SK-N-SH (cell line): ENCODE measurements at regions not wholly inside any gene's neighbourhood (a gene's known extent, or its start where the extent isn't known, plus 50 kb on each side); places are given as distances from the start of the nearest gene placed in this dataset.

Experiments used
- CTCF ChIA-PET: fragments of 300-600, 350-600 bp; formaldehyde crosslinking; extraction: SDS; loops from one replicate; lab custom pipeline; 2021; lab: Yijun Ruan, JAX
- POLR2A ChIA-PET: fragments of 350-600 bp; sonication (Branson Sonifier 250); formaldehyde crosslinking; extraction: SDS; loops from one replicate; lab custom pipeline; 2020; ENCODE audit warnings: antibody characterized with exemption, inconsistent platforms; lab: Yijun Ruan, JAX
- DNase-seq: peaks from one replicate; pipeline ENCODE4 v3.0.0; 2012
- H2AFZ ChIP-seq: fragments of 200-600 bp; sonication (generic); 2 replicates; pipeline ENCODE4 v1.8.1; 2016; ENCODE audit warnings: antibody characterized with exemption, mild to moderate bottlenecking, low read depth
- H3F3A ChIP-seq: fragments of 200-600 bp; sonication (generic); replicated peaks from 2 replicates; pipeline ENCODE3; 2016; ENCODE audit warnings: antibody characterized with exemption, mild to moderate bottlenecking; ENCODE audit not compliant: insufficient read depth
- H3K27ac ChIP-seq, 2 experiments: fragments of 200-500 bp in 1 of 2; fragments of 200-600 bp in 1 of 2; sonication (Bioruptor generic) in 1 of 2; sonication (generic), shearing (Covaris generic) in 1 of 2; 2 replicates each; pipeline versions ENCODE4 v1.5.1 to v1.6.1; 2014 to 2016; ENCODE audit warnings: low read depth in 2 of 2, inconsistent platforms in 1 of 2, low read length in 1 of 2, mild to moderate bottlenecking in 1 of 2, mixed read lengths in 1 of 2
- H3K27me3 ChIP-seq: fragments of 200-600 bp; sonication (generic), shearing (Covaris generic); 2 replicates; pipeline ENCODE4 v1.6.1; 2016; ENCODE audit warnings: mixed run types; ENCODE audit not compliant: insufficient read depth
- H3K36me3 ChIP-seq, 2 experiments: fragments of 200-500 bp in 1 of 2; fragments of 200-600 bp in 1 of 2; sonication (Bioruptor generic) in 1 of 2; sonication (generic) in 1 of 2; replicated peaks in 1 of 2; 2 replicates each; pipeline versions ENCODE3 to v1.5.1; 2014 to 2016; ENCODE audit warnings: low read length in 1 of 2, mild to moderate bottlenecking in 1 of 2; ENCODE audit not compliant: insufficient read depth in 2 of 2, control insufficient read depth in 1 of 2
- H3K4me1 ChIP-seq, 2 experiments: fragments of 200-500 bp in 1 of 2; fragments of 200-600 bp in 1 of 2; sonication (Bioruptor generic) in 1 of 2; sonication (generic), shearing (Covaris generic) in 1 of 2; 2 replicates each; pipeline versions ENCODE4 v1.5.1 to v1.6.1; 2014 to 2016; ENCODE audit warnings: low read depth in 1 of 2, low read length in 1 of 2, mixed run types in 1 of 2; ENCODE audit not compliant: insufficient read depth in 2 of 2, control insufficient read depth in 1 of 2
- H3K4me2 ChIP-seq: fragments of 200-600 bp; sonication (generic), shearing (Covaris generic); 2 replicates; pipeline ENCODE4 v1.6.1; 2017; ENCODE audit warnings: mixed run types
- H3K4me3 ChIP-seq, 2 experiments: fragments of 200-500 bp in 1 of 2; fragments of 200-600 bp in 1 of 2; sonication (Bioruptor generic) in 1 of 2; sonication (generic), shearing (Covaris generic) in 1 of 2; 2 replicates each; pipeline versions ENCODE4 v1.5.1 to v1.8.1; 2014 to 2016; ENCODE audit warnings: low read depth in 2 of 2, inconsistent platforms in 1 of 2, low read length in 1 of 2, mild to moderate bottlenecking in 1 of 2, mixed read lengths in 1 of 2, moderate library complexity in 1 of 2
- H3K79me2 ChIP-seq: fragments of 200-600 bp; sonication (generic); 2 replicates; pipeline ENCODE4 v1.8.1; 2017; ENCODE audit warnings: mild to moderate bottlenecking; ENCODE audit not compliant: insufficient read depth
- H3K9ac ChIP-seq: fragments of 200-600 bp; sonication (generic); 2 replicates; pipeline ENCODE4 v1.6.1; 2017; ENCODE audit warnings: mixed run types
- H3K9me2 ChIP-seq: fragments of 200-600 bp; sonication (generic); 2 replicates; pipeline ENCODE4 v1.6.1; 2017; ENCODE audit warnings: mixed run types
- H3K9me3 ChIP-seq: fragments of 200-600 bp; sonication (generic); 2 replicates; pipeline ENCODE4 v1.6.1; 2017; ENCODE audit warnings: mixed run types, mild to moderate bottlenecking, moderate library complexity
- H4K20me1 ChIP-seq: fragments of 200-600 bp; sonication (generic); 2 replicates; pipeline ENCODE4 v1.6.1; 2017; ENCODE audit warnings: mild to moderate bottlenecking, mixed run types; ENCODE audit not compliant: insufficient read depth
- CHD2 ChIP-seq: fragments of 150-350 bp; IDR thresholded peaks from 2 replicates; pipeline ENCODE4 v1.6.1; 2018; ENCODE audit warnings: low read length; ENCODE audit not compliant: partially characterized antibody
- ELF1 ChIP-seq: IDR thresholded peaks from 2 replicates; pipeline ENCODE4 v1.4.0; 2012
- FOXM1 ChIP-seq: IDR thresholded peaks from 2 replicates; pipeline ENCODE4 v1.4.0; 2012; ENCODE audit warnings: low read depth, mild to moderate bottlenecking
- GATA2 ChIP-seq: sonication (generic); formaldehyde crosslinking; IDR thresholded peaks from 2 replicates; pipeline ENCODE4 v1.5.0; 2020; ENCODE audit warnings: mild to moderate bottlenecking, missing genetic modification reagents
- JUND ChIP-seq: IDR thresholded peaks from 2 replicates; pipeline ENCODE4 v1.4.0; 2012
- MEF2A ChIP-seq: IDR thresholded peaks from 2 replicates; pipeline ENCODE4 v1.4.0; 2012; ENCODE audit warnings: low read depth, borderline replicate concordance
- NFIC ChIP-seq: IDR thresholded peaks from 2 replicates; pipeline ENCODE4 v1.4.0; 2012; ENCODE audit warnings: borderline replicate concordance
- RAD21 ChIP-seq: IDR thresholded peaks from 2 replicates; pipeline ENCODE4 v1.6.1; 2012; ENCODE audit warnings: mild to moderate bottlenecking, low read length
- SMC3 ChIP-seq: IDR thresholded peaks from 2 replicates; pipeline ENCODE4 v1.6.1; 2012; ENCODE audit warnings: low read depth, low read length, improper control_type of control experiment
- TAF1 ChIP-seq: IDR thresholded peaks from 2 replicates; pipeline ENCODE4 v1.6.1; 2012; ENCODE audit warnings: low read depth, mild to moderate bottlenecking, low read length, moderate library complexity, borderline replicate concordance
- TCF12 ChIP-seq: IDR thresholded peaks from 2 replicates; pipeline ENCODE4 v1.4.0; 2012
- WGBS: methylation state at CpG from one replicate; pipeline ENCODE4 v1.1.6; 2017; ENCODE audit warnings: low lambda C conversion rate; 5-methylcytosine and 5-hydroxymethylcytosine counted together
- TF ChIP-seq, protein P1 (sequence below): IDR thresholded peaks from 2 replicates; pipeline ENCODE4 v1.4.0; 2012; ENCODE audit warnings: low read depth
- TF ChIP-seq, protein P2 (sequence below): IDR thresholded peaks from 2 replicates; pipeline ENCODE4 v1.4.0; 2012; ENCODE audit warnings: low read depth, borderline replicate concordance
- TF ChIP-seq, protein P3 (sequence below): fragments of 150-350 bp; IDR thresholded peaks from 2 replicates; pipeline ENCODE4 v1.6.1; 2017; ENCODE audit warnings: antibody characterized with exemption, low read length, low read depth, borderline replicate concordance
- TF ChIP-seq, protein P4 (sequence below): IDR thresholded peaks from 2 replicates; pipeline ENCODE4; 2012
- TF ChIP-seq, protein P5 (sequence below): fragments of 200-600 bp; sonication (generic); IDR thresholded peaks from 2 replicates; pipeline ENCODE4 v1.6.1; 2017; ENCODE audit warnings: antibody characterized with exemption, mild to moderate bottlenecking, moderate library complexity

DNA sequence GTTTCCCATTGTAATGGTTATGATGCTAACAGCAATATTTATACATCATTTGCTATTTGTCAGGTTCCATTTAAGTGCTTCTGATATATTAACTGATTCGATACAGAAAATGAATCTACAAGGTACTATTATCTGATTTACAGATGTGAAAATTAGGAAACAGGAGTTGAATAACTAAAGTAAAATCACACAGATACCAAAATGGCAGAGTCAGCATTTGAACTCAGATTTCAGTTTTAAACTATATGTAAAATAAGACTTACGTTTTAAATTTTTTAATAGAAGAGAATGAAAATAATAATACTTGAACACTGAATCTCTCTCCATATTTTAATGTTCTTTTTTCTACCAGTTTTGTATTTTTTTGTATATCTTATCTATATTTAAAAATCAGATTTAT is 313.2 kb downstream of the MDFIC start:
- Histone ChIP-seq H2AFZ (no peak overlapping the region), H3K4me2 (no peak overlapping the region), H3K9me2 (no peaks in the 10 kb centered on the region), H3F3A (peaks cover 22% of the 10 kb centered on the region), H3K4me1 (peaks cover 0 to 9% of the 10 kb centered on the region in 2 experiments; a peak in 3 of 4 replicates), H3K79me2 (no peaks in the 10 kb centered on the region), H4K20me1 (no peaks in the 10 kb centered on the region), H3K9me3 (no peaks in the 10 kb centered on the region), H3K4me3 (no peak overlapping the region), H3K36me3 (no peaks in the 10 kb centered on the region), H3K9ac (no peak overlapping the region), H3K27ac (no peak overlapping the region), H3K27me3 (no peaks in the 10 kb centered on the region)
- TF ChIP-seq, protein P1, sequence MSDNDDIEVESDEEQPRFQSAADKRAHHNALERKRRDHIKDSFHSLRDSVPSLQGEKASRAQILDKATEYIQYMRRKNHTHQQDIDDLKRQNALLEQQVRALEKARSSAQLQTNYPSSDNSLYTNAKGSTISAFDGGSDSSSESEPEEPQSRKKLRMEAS = no peak
- TF ChIP-seq, protein P2, sequence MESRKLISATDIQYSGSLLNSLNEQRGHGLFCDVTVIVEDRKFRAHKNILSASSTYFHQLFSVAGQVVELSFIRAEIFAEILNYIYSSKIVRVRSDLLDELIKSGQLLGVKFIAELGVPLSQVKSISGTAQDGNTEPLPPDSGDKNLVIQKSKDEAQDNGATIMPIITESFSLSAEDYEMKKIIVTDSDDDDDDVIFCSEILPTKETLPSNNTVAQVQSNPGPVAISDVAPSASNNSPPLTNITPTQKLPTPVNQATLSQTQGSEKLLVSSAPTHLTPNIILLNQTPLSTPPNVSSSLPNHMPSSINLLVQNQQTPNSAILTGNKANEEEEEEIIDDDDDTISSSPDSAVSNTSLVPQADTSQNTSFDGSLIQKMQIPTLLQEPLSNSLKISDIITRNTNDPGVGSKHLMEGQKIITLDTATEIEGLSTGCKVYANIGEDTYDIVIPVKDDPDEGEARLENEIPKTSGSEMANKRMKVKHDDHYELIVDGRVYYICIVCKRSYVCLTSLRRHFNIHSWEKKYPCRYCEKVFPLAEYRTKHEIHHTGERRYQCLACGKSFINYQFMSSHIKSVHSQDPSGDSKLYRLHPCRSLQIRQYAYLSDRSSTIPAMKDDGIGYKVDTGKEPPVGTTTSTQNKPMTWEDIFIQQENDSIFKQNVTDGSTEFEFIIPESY = no peak
- TF ChIP-seq SMC3 = no peak
- no peak for TF ChIP-seq ELF1
- TF ChIP-seq, protein P3, sequence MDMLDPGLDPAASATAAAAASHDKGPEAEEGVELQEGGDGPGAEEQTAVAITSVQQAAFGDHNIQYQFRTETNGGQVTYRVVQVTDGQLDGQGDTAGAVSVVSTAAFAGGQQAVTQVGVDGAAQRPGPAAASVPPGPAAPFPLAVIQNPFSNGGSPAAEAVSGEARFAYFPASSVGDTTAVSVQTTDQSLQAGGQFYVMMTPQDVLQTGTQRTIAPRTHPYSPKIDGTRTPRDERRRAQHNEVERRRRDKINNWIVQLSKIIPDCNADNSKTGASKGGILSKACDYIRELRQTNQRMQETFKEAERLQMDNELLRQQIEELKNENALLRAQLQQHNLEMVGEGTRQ = no peak
- no peak for TF ChIP-seq CHD2
- TF ChIP-seq GATA2 = no peak
- no peak for TF ChIP-seq TAF1
- no peak for TF ChIP-seq NFIC
- no peak for TF ChIP-seq RAD21
- TF ChIP-seq JUND = no peak
- TF ChIP-seq, protein P4, sequence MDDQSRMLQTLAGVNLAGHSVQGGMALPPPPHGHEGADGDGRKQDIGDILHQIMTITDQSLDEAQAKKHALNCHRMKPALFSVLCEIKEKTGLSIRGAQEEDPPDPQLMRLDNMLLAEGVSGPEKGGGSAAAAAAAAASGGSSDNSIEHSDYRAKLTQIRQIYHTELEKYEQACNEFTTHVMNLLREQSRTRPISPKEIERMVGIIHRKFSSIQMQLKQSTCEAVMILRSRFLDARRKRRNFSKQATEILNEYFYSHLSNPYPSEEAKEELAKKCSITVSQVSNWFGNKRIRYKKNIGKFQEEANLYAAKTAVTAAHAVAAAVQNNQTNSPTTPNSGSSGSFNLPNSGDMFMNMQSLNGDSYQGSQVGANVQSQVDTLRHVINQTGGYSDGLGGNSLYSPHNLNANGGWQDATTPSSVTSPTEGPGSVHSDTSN = no peak
- TF ChIP-seq, protein P5, sequence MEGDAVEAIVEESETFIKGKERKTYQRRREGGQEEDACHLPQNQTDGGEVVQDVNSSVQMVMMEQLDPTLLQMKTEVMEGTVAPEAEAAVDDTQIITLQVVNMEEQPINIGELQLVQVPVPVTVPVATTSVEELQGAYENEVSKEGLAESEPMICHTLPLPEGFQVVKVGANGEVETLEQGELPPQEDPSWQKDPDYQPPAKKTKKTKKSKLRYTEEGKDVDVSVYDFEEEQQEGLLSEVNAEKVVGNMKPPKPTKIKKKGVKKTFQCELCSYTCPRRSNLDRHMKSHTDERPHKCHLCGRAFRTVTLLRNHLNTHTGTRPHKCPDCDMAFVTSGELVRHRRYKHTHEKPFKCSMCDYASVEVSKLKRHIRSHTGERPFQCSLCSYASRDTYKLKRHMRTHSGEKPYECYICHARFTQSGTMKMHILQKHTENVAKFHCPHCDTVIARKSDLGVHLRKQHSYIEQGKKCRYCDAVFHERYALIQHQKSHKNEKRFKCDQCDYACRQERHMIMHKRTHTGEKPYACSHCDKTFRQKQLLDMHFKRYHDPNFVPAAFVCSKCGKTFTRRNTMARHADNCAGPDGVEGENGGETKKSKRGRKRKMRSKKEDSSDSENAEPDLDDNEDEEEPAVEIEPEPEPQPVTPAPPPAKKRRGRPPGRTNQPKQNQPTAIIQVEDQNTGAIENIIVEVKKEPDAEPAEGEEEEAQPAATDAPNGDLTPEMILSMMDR = no peak
- no peak for TF ChIP-seq TCF12
- TF ChIP-seq FOXM1 = no peak
- TF ChIP-seq MEF2A = no peak
- CTCF ChIA-PET = no interaction called here
- DNase-seq = no peak
- POLR2A ChIA-PET = no interaction called here
- 19% methylated on average over 2 of the region's 2 CpGs for WGBS
